GM12874 (cell line): ENCODE measurements at regions not wholly inside any gene's neighbourhood (a gene's known extent, or its start where the extent isn't known, plus 50 kb on each side); places are given as distances from the start of the nearest gene placed in this dataset.

Experiments
- TF ChIP-seq, protein P1 (sequence below): IDR thresholded peaks from 2 replicates; pipeline ENCODE4 v1.5.1; 2011; ENCODE audit warnings: low read depth, mild to moderate bottlenecking, control low read depth, low read length, moderate library complexity; ENCODE audit not compliant: insufficient read depth

DNA sequence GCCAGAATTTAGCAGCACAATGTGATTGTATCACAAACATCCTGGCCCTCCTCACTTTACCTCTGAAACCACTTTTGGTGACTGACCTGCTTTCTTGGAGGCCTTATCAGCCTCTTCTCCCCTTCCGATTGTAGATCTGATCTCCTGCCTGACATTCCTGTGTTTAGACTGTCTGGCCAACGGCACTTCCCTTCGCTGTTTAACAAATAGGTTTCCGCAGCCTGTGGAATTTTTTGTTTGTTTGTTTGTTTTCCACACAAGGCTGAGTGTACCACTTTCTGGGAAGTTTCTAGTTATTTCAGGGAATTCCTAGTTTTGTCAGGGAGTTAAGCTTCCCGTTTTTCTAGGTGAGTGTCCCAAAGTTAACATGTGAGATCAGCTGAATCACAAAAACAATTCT lies 65.9 kb upstream of the CDKN3 start:
- TF ChIP-seq, protein P1, sequence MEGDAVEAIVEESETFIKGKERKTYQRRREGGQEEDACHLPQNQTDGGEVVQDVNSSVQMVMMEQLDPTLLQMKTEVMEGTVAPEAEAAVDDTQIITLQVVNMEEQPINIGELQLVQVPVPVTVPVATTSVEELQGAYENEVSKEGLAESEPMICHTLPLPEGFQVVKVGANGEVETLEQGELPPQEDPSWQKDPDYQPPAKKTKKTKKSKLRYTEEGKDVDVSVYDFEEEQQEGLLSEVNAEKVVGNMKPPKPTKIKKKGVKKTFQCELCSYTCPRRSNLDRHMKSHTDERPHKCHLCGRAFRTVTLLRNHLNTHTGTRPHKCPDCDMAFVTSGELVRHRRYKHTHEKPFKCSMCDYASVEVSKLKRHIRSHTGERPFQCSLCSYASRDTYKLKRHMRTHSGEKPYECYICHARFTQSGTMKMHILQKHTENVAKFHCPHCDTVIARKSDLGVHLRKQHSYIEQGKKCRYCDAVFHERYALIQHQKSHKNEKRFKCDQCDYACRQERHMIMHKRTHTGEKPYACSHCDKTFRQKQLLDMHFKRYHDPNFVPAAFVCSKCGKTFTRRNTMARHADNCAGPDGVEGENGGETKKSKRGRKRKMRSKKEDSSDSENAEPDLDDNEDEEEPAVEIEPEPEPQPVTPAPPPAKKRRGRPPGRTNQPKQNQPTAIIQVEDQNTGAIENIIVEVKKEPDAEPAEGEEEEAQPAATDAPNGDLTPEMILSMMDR, result no peak

DNA sequence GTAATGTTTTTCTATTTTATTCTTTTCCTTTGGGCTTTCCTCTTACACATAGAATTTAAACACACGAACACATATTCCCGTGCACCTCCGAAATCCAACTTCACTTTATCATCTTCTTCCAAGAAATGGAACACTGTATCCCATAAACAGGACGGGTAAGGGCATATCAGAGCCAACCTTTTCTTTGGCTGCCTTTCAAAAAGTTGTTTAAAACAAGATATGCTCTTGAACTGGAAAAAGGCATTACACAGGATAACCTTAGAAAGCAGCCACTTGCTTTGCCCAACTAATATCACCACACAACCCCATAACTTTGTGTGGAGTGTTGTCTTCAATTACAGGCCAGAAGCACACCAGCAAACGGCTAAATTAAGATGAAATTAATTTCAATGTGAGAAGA lies 65.3 kb upstream of the CDKN3 start:
- TF ChIP-seq, protein P1, result no peak

DNA sequence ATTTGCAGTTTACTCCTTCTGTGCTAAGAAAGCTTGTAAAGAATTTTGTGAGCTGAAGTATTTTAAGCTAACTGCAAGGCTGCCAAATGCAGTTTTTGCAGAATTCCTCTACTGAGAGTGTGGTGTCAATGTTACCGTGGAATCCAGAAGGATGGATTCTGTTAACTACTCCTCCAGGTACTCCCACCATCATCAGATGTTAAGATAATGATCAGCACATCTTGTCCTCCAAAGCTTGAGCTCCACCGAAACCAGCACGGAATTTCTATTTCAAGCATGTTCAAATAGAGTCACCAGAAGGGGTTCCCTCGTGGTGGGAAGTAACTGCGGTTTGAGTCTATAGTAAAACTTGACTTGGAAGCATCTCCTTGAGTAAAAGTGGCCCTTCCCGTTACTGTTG lies 64.3 kb upstream of the CDKN3 start:
- TF ChIP-seq, protein P1, result no peak

DNA sequence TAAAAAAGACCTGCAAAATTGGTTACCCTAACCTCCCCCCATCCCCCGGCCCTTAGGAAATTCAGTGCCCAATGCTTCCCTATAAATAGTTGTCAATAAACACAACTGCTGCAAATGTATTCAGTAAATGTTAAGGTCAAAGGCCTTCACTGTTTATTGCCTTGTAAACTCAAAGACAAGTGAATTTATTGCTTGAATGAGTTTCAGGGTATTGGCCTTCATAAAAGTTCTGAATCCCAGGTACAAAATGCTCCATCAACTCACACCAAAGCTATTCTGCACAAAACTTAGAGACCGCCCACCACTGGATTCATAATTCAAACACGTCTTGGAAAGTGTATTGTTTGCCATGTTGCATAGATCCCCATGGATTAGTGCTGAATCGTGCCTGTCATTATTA lies 63.3 kb upstream of the CDKN3 start:
- TF ChIP-seq, protein P1, result no peak

DNA sequence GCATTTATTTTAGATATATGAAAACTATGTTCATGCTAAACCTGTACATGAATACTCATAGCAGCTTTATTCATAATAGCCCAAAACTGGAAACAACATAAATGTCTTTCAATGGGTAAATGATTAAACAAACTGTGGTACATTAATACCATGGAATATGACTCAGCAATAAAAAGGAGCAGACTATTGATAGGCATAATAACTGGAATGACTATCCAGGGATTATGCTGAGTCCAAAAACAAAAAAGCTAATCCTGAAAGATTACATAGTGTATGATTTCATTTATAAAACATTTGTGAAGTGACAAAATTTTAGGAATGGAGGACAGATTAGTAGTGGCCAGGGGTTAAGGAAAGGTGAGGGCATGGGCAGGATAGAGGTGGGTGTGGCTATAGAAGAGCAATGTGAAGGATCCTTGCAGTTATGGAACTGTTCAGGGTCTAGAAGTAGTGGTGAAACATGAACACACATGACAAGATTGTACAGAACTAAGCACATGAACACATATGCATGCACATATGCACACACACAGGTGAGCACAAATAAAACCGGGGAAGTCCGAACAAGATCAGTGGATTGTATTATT lies 61.1 kb upstream of the CDKN3 start:
- TF ChIP-seq, protein P1, result no peak

DNA sequence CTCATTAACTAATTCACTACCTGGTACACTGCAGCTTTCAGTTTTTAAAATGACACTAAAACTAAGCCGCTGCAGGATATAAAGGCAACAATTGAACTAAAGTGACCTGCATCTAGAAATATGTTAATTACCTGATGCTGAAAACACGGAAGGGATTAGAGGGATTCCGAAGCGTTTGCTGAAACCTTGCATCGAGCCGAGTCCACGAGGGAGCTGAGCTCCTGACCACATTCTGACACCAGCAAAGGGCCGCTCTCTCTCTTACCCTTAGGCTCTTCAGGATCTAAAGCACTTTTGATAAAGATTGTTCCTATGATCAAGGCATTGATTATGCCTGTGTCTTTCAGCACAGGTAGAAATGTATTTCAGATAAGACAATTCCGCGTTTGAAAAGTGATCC lies 59.5 kb upstream of the CDKN3 start:
- TF ChIP-seq, protein P1, result no peak

DNA sequence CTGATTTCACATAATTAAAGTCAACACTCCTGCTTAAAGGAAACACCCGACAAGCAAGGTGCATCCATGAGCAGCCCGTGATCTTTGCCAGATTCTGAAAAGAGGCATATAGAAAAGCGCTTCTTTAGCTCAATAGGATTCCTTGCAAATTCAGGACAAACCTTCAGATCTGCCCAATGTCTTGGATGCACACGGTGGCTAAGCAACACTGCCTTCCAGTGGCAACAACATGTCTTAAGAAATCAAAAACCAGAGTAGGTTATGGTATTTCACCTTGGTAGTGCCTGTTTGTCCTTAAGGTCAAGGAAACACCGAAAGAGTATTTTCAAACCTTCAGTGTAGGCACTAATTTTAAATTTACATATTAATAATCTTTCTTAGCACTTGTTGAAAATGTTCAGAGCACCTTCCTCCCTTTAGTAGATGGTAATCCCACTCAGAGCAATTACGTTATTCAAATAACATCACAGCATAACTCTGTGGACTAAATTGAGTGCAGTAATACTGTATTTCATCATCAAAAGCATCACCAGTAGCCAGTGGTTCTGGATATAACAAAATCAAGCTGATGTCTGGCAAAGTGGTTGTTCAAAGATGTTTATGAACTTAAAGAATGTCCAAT lies 58.0 kb upstream of the CDKN3 start:
- TF ChIP-seq, protein P1, result 0 out of 2 replicates have a peak, but pooled peaks have one; percentile 22
